GM12878 (cell line): ENCODE measurements at regions not wholly inside any gene's neighbourhood (a gene's known extent, or its start where the extent isn't known, plus 50 kb on each side); places are given as distances from the start of the nearest gene placed in this dataset.

Experiments
- ATAC-seq: fragments of 200-7000 bp; cut with Tn5 transposase; 3 replicates; pipeline ENCODE4 v1.9.1; 2020; ENCODE audit warnings: mild to moderate bottlenecking, moderate library complexity
- BruUV-seq: library from RNA; stranded (reverse); fragments of 400-500 nt; replicated peaks from 2 replicates; lab custom pipeline; 2021; lab: Mats Ljungman, UMichigan
- CTCF ChIA-PET: fragments of 300-600 bp; sonication (Branson Sonifier 250); formaldehyde crosslinking; extraction: SDS; loops from one replicate; lab custom pipeline; 2021; ENCODE audit warnings: inconsistent platforms; lab: Yijun Ruan, JAX
- POLR2A ChIA-PET: fragments of 350-600 bp; formaldehyde crosslinking; extraction: SDS; loops from one replicate; lab custom pipeline; 2021; ENCODE audit warnings: inconsistent platforms; lab: Charles Lee
- RAD21 ChIA-PET: fragments of 300-600 bp; sonication (Branson Sonifier 250); formaldehyde crosslinking; loops from one replicate; lab custom pipeline; 2023; ENCODE audit warnings: antibody characterized with exemption; ENCODE audit not compliant: unreplicated experiment; lab: Charles Lee
- SMC1A ChIA-PET: fragments of 300-600 bp; sonication (Branson Sonifier 250); formaldehyde crosslinking; loops from one replicate; lab custom pipeline; 2023; ENCODE audit not compliant: unreplicated experiment, uncharacterized antibody; lab: Charles Lee
- DNase-seq: peaks from one replicate; pipeline ENCODE4 v3.0.0-alpha.2; 2011; ENCODE audit warnings: low read depth, low spot score
- FAIRE-seq: peaks from 3 replicates; lab custom pipeline; 2011; peaks lifted over from hg19 to GRCh38; lab: Jason Lieb, UNC
- H2AFZ ChIP-seq: 2 replicates; pipeline ENCODE4 v1.6.0; 2011; ENCODE audit warnings: low read depth, low read length, control low read depth; ENCODE audit not compliant: control insufficient read depth
- H3K27ac ChIP-seq: 2 replicates; pipeline ENCODE4 v1.5.1; 2011; ENCODE audit warnings: control low read depth; ENCODE audit not compliant: control insufficient read depth, insufficient read depth
- H3K27me3 ChIP-seq, 2 experiments: replicated peaks in 1 of 2; 2 replicates each; pipeline versions ENCODE4 v1.6.0 to v1.6.1; 2011; ENCODE audit warnings: low read length in 1 of 2; ENCODE audit not compliant: control insufficient read depth in 2 of 2, insufficient read depth in 2 of 2
- H3K36me3 ChIP-seq, 2 experiments: 2 replicates each; pipeline ENCODE4 v1.5.1; 2011; ENCODE audit warnings: low read length in 1 of 2; ENCODE audit not compliant: control insufficient read depth in 2 of 2, insufficient read depth in 2 of 2
- H3K4me1 ChIP-seq: 2 replicates; pipeline ENCODE4 v1.6.1; 2011; ENCODE audit warnings: mild to moderate bottlenecking, low read length, moderate library complexity, mixed read lengths; ENCODE audit not compliant: control insufficient read depth, insufficient read depth
- H3K4me2 ChIP-seq: 2 replicates; pipeline ENCODE4 v1.6.0; 2011; ENCODE audit warnings: control low read depth; ENCODE audit not compliant: control insufficient read depth, insufficient read depth
- H3K4me3 ChIP-seq: fragments of 200-600 bp; sonication (generic); 2 replicates; pipeline ENCODE4 v1.5.1; 2016
- H3K79me2 ChIP-seq: 2 replicates; pipeline ENCODE4 v1.6.0; 2011; ENCODE audit warnings: low read length; ENCODE audit not compliant: control insufficient read depth, insufficient read depth
- H3K9ac ChIP-seq: 2 replicates; pipeline ENCODE4 v1.8.0; 2011; ENCODE audit warnings: low read length, control low read depth, mixed read lengths; ENCODE audit not compliant: control insufficient read depth, insufficient read depth
- H3K9me3 ChIP-seq: replicated peaks from 3 replicates; pipeline ENCODE4 v1.5.1; 2011; ENCODE audit warnings: mild to moderate bottlenecking, low read length; ENCODE audit not compliant: control insufficient read depth, insufficient read depth
- H4K20me1 ChIP-seq: 2 replicates; pipeline ENCODE4 v1.6.0; 2011; ENCODE audit not compliant: control insufficient read depth, insufficient read depth
- BMI1 ChIP-seq: fragments of 450-650 bp; IDR thresholded peaks from 2 replicates; pipeline ENCODE4 v1.6.1; 2016; ENCODE audit warnings: mild to moderate bottlenecking, moderate library complexity, borderline replicate concordance
- CEBPZ ChIP-seq: fragments of 150-350 bp; IDR thresholded peaks from 2 replicates; pipeline ENCODE4 v1.6.1; 2016; ENCODE audit warnings: low read depth, low read length
- FOXM1 ChIP-seq: IDR thresholded peaks from 2 replicates; pipeline ENCODE4 v1.6.1; 2012; ENCODE audit warnings: low read depth, mild to moderate bottlenecking, inconsistent platforms, low read length, moderate library complexity
- IRF3 ChIP-seq: fragments of 450-650 bp; IDR thresholded peaks from 2 replicates; pipeline ENCODE4 v1.6.1; 2014; ENCODE audit warnings: mild to moderate bottlenecking
- IRF4 ChIP-seq: IDR thresholded peaks from 2 replicates; pipeline ENCODE4 v1.6.1; 2011; ENCODE audit warnings: low read depth, low read length
- JUNB ChIP-seq: IDR thresholded peaks from 2 replicates; pipeline ENCODE4 v1.6.1; 2016; ENCODE audit warnings: antibody characterized with exemption, mild to moderate bottlenecking
- RELA ChIP-seq: fragments of 450-650 bp; IDR thresholded peaks from 2 replicates; pipeline ENCODE4 v1.8.0; 2014; ENCODE audit warnings: borderline replicate concordance; ENCODE audit not compliant: partially characterized antibody
- STAT3 ChIP-seq: IDR thresholded peaks from 2 replicates; pipeline ENCODE4 v1.6.1; 2011; ENCODE audit warnings: low read depth, low read length, improper control_type of control experiment
- WGBS: methylation state at CpG from one replicate; pipeline ENCODE4 v1.1.6; 2016; ENCODE audit warnings: low lambda C conversion rate; ENCODE audit not compliant: insufficient replicate concordance, insufficient coverage; ENCODE audit errors: missing lambda C conversion rate; 5-methylcytosine and 5-hydroxymethylcytosine counted together
- in situ Hi-C: fragments of 300-500 bp; cut with MboI; formaldehyde crosslinking; loops from 9 replicates; pipeline ENCODE4 v1.14.3; 2018; ENCODE audit warnings: mixed read lengths
- intact Hi-C: fragments of 100-400 bp; cut with micrococcal nuclease; formaldehyde crosslinking; loops from one replicate; pipeline ENCODE4 v1.14.2; 2022; ENCODE audit not compliant: unreplicated experiment

GRCh38 chr15:29454506-29454905 lies 184.9 kb upstream of the NSMCE3 start (continued):
- no peak for TF ChIP-seq IRF3
- TF ChIP-seq CEBPZ, result no peak
- TF ChIP-seq IRF4, result no peak
- no peak for TF ChIP-seq RELA
- no peak for TF ChIP-seq JUNB
- no peak for TF ChIP-seq BMI1
- no peak for TF ChIP-seq STAT3

GRCh38 chr15:29452881-29453731 lies 183.5 kb upstream of the NSMCE3 start:
- Histone ChIP-seq H3K27ac (no peak overlapping the region), H3K79me2 (no peaks in the 10 kb centered on the region), H2AFZ (no peak overlapping the region), H3K27me3 (no peaks in the 10 kb centered on the region), H3K4me1 (no peaks in the 10 kb centered on the region), H3K9me3 (no peaks in the 10 kb centered on the region), H3K4me3 (no peak overlapping the region), H4K20me1 (no peaks in the 10 kb centered on the region), H3K4me2 (no peak overlapping the region), H3K36me3 (no peaks in the 10 kb centered on the region), H3K9ac (no peak overlapping the region)
- POLR2A ChIA-PET, result no interaction called here
- no peak for FAIRE-seq
- no peak for DNase-seq
- intact Hi-C loops (no loop called here), in situ Hi-C loops (no loop called here)
- RAD21 ChIA-PET, result no interaction called here
- ATAC-seq, result no peak
- SMC1A ChIA-PET, result no interaction called here
- TF ChIP-seq FOXM1, result no peak
- CTCF ChIA-PET, result no interaction called here
- no TSS peak for BruUV-seq
- WGBS, result 19% methylated on average over 16 of the region's 16 CpGs
